ENCODE measurements at regions not wholly inside any gene's neighbourhood (a gene's known extent, or its start where the extent isn't known, plus 50 kb on each side); places are given as distances from the start of the nearest gene placed in this dataset.

DNA sequence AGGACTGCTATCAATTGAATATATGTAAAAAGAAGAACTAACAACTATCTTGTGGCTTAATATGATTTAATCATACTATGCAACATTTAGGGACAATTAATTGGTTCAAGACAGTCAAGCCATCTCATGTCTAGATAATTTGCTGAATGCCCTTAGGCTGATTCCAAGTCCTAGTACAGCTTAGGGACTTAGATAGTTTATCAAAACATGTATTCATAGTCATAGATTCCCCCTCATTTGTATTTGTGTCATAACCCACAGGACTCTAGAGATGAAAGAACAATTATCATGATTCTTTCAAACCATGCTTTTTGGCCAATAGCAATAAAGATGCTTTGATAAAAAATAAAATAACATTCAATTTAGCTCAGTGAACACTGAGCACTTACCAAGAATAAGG lies 607.6 kb downstream of the SLITRK1 start:
- no peak for TF ChIP-seq KDM1A (IDR thresholded peaks at IDR 0.05; ENCODE audit: borderline replicate concordance)
- no peak for TF ChIP-seq CTCF (IDR thresholded peaks at IDR 0.05 in 2 of 3, conservative IDR thresholded peaks at IDR 0.05 in 1 of 3; ENCODE audit: control insufficient read depth in 2 of 3, extremely low read depth in 1 of 3, insufficient read depth in 1 of 3, low read depth in 3 of 3, low read length in 3 of 3)
- no peak for TF ChIP-seq FOXK2 (IDR thresholded peaks at IDR 0.05)
- no peak for TF ChIP-seq EZH2 (IDR thresholded peaks at IDR 0.05; ENCODE audit: borderline replicate concordance, control insufficient read depth, low read depth, low read length)
- TF ChIP-seq YY1 (IDR thresholded peaks at IDR 0.05; ENCODE audit: low read depth, low read length), result no peak
- TF ChIP-seq EP300 (IDR thresholded peaks at IDR 0.05; ENCODE audit: borderline replicate concordance in 1 of 2, control insufficient read depth in 1 of 2, low read depth in 2 of 2, low read length in 2 of 2), result no peak
- TF ChIP-seq, protein P1, sequence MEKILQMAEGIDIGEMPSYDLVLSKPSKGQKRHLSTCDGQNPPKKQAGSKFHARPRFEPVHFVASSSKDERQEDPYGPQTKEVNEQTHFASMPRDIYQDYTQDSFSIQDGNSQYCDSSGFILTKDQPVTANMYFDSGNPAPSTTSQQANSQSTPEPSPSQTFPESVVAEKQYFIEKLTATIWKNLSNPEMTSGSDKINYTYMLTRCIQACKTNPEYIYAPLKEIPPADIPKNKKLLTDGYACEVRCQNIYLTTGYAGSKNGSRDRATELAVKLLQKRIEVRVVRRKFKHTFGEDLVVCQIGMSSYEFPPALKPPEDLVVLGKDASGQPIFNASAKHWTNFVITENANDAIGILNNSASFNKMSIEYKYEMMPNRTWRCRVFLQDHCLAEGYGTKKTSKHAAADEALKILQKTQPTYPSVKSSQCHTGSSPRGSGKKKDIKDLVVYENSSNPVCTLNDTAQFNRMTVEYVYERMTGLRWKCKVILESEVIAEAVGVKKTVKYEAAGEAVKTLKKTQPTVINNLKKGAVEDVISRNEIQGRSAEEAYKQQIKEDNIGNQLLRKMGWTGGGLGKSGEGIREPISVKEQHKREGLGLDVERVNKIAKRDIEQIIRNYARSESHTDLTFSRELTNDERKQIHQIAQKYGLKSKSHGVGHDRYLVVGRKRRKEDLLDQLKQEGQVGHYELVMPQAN (conservative IDR thresholded peaks at IDR 0.05), result no peak

Data from GM12878 (cell line).